H1 (cell line): ENCODE measurements at regions not wholly inside any gene's neighbourhood (a gene's known extent, or its start where the extent isn't known, plus 50 kb on each side); places are given as distances from the start of the nearest gene placed in this dataset.

Source experiments
- CTCF ChIA-PET: fragments of 300-600 bp; sonication (Branson Sonifier 250); formaldehyde crosslinking; loops from one replicate; lab custom pipeline; 2021; ENCODE audit not compliant: partially characterized antibody; lab: Charles Lee
- POLR2A ChIA-PET: fragments of 300-600 bp; sonication (Branson Sonifier 250); formaldehyde crosslinking; loops from one replicate; lab custom pipeline; 2021; ENCODE audit warnings: inconsistent platforms; ENCODE audit not compliant: partially characterized antibody; lab: Charles Lee
- DNase-seq, 2 experiments: peaks; one replicate each; pipeline versions ENCODE4 v3.0.0 to v3.0.0-alpha.2; 2010 to 2022; ENCODE audit warnings: low spot score in 2 of 2, low read depth in 1 of 2, mixed read lengths in 1 of 2
- FAIRE-seq: peaks from 2 replicates; lab custom pipeline; 2011; peaks lifted over from hg19 to GRCh38; lab: Jason Lieb, UNC
- H2AFZ ChIP-seq: 2 replicates; pipeline ENCODE4 v1.8.1; 2012; ENCODE audit warnings: low read length, inconsistent platforms
- H2AK5ac ChIP-seq: 2 replicates; pipeline ENCODE4 v1.6.1; 2013; ENCODE audit warnings: low read depth, low read length
- H2BK120ac ChIP-seq: replicated peaks from 2 replicates; pipeline ENCODE3; 2013; ENCODE audit warnings: low read depth, low read length, inconsistent platforms
- H2BK12ac ChIP-seq: 2 replicates; pipeline ENCODE4 v1.6.1; 2013; ENCODE audit warnings: low read depth, low read length
- H2BK15ac ChIP-seq: 2 replicates; pipeline ENCODE4 v1.6.1; 2013; ENCODE audit warnings: low read length
- H2BK20ac ChIP-seq: 2 replicates; pipeline ENCODE4 v1.6.1; 2013; ENCODE audit warnings: low read length
- H2BK5ac ChIP-seq: 2 replicates; pipeline ENCODE4 v1.6.1; 2013; ENCODE audit warnings: low read depth, low read length
- H3K14ac ChIP-seq: 2 replicates; pipeline ENCODE4 v1.6.1; 2013; ENCODE audit warnings: inconsistent platforms; ENCODE audit not compliant: insufficient read length
- H3K18ac ChIP-seq: 2 replicates; pipeline ENCODE4 v1.6.1; 2013; ENCODE audit warnings: low read length; ENCODE audit errors: extremely low read depth
- H3K23ac ChIP-seq: 2 replicates; pipeline ENCODE4 v1.6.1; 2013; ENCODE audit warnings: inconsistent platforms; ENCODE audit not compliant: insufficient read length
- H3K23me2 ChIP-seq: 2 replicates; pipeline ENCODE4 v1.6.1; 2013; ENCODE audit warnings: low read depth, low read length
- H3K27ac ChIP-seq: 2 replicates; pipeline ENCODE4 v1.6.1; 2011; ENCODE audit warnings: low read depth, low read length, inconsistent platforms
- H3K27me3 ChIP-seq, 4 experiments: replicated peaks in 1 of 4; 1 replicate in 1 of 4; 2 replicates in 3 of 4; pipeline versions ENCODE4 v1.6.1 to v1.8.1; 2011 to 2013; ENCODE audit warnings: low read length in 3 of 4, mild to moderate bottlenecking in 3 of 4, inconsistent platforms in 2 of 4, mixed read lengths in 2 of 4, moderate library complexity in 1 of 4; ENCODE audit not compliant: control insufficient read depth in 3 of 4, insufficient read depth in 3 of 4; ENCODE audit errors: extremely low read depth in 1 of 4
- H3K36me3 ChIP-seq, 4 experiments: 2 replicates each; pipeline versions ENCODE4 v1.6.1 to v1.8.1; 2011 to 2013; ENCODE audit warnings: mild to moderate bottlenecking in 4 of 4, low read length in 3 of 4, moderate library complexity in 2 of 4, control low read depth in 1 of 4, inconsistent platforms in 1 of 4; ENCODE audit not compliant: insufficient read depth in 4 of 4, control insufficient read depth in 2 of 4
- H3K4ac ChIP-seq: replicated peaks from 2 replicates; pipeline ENCODE3; 2013; ENCODE audit warnings: low read length, low read depth, mixed read lengths, inconsistent platforms; ENCODE audit not compliant: insufficient read length
- H3K4me1 ChIP-seq, 4 experiments: replicated peaks in 1 of 4; 1 replicate in 1 of 4; 2 replicates in 3 of 4; pipeline versions ENCODE4 v1.6.1 to v1.8.1; 2011 to 2013; ENCODE audit warnings: low read length in 3 of 4, inconsistent platforms in 2 of 4, mixed read lengths in 1 of 4; ENCODE audit not compliant: insufficient read depth in 4 of 4, control insufficient read depth in 3 of 4
- H3K4me2 ChIP-seq, 2 experiments: 2 replicates each; pipeline versions ENCODE4 v1.6.1 to v1.8.1; 2011 to 2013; ENCODE audit warnings: low read depth in 2 of 2, low read length in 2 of 2, control low read depth in 1 of 2, inconsistent platforms in 1 of 2, mild to moderate bottlenecking in 1 of 2; ENCODE audit not compliant: insufficient read depth in 1 of 2
- H3K4me3 ChIP-seq, 4 experiments: fragments of 200-600, 300-600 bp in 1 of 4; sonication (generic), shearing (Covaris generic), sonication (Bioruptor Twin) in 1 of 4; 2 replicates each; pipeline versions ENCODE4 v1.5.1 to v1.8.1; 2011 to 2016; ENCODE audit warnings: low read length in 4 of 4, low read depth in 3 of 4, control low read depth in 2 of 4, inconsistent platforms in 2 of 4, mild to moderate bottlenecking in 2 of 4, mixed read lengths in 1 of 4, moderate library complexity in 1 of 4; ENCODE audit not compliant: insufficient read depth in 2 of 4; ENCODE audit errors: extremely low read depth in 1 of 4
- H3K56ac ChIP-seq: replicated peaks from 2 replicates; pipeline ENCODE3; 2013; ENCODE audit warnings: low read depth, mild to moderate bottlenecking, mixed read lengths, low read length, inconsistent platforms; ENCODE audit not compliant: insufficient read length
- H3K79me1 ChIP-seq: 2 replicates; pipeline ENCODE4 v1.6.1; 2013; ENCODE audit warnings: low read depth, low read length, control low read depth
- H3K79me2 ChIP-seq, 2 experiments: 2 replicates each; pipeline versions ENCODE4 v1.6.1 to v1.8.1; 2012 to 2013; ENCODE audit warnings: low read length in 2 of 2, mild to moderate bottlenecking in 2 of 2, inconsistent platforms in 1 of 2; ENCODE audit not compliant: insufficient read depth in 2 of 2, control insufficient read depth in 1 of 2
- H3K9ac ChIP-seq, 4 experiments: replicated peaks in 1 of 4; 1 replicate in 1 of 4; 2 replicates in 3 of 4; pipeline versions ENCODE4 v1.6.1 to v1.8.1; 2011 to 2013; ENCODE audit warnings: low read depth in 3 of 4, low read length in 3 of 4, control low read depth in 2 of 4, mild to moderate bottlenecking in 2 of 4, moderate library complexity in 2 of 4, inconsistent platforms in 1 of 4; ENCODE audit errors: extremely low read depth in 1 of 4
- H3K9me3 ChIP-seq, 2 experiments: 2 replicates each; pipeline versions ENCODE4 v1.6.1 to v1.8.1; 2012 to 2013; ENCODE audit warnings: mild to moderate bottlenecking in 2 of 2, moderate library complexity in 2 of 2, control low read depth in 1 of 2, inconsistent platforms in 1 of 2, low read depth in 1 of 2, low read length in 1 of 2, mixed read lengths in 1 of 2; ENCODE audit not compliant: insufficient read depth in 2 of 2
- H4K20me1 ChIP-seq, 2 experiments: replicated peaks in 1 of 2; 2 replicates each; pipeline versions ENCODE3 to v1.8.1; 2011 to 2013; ENCODE audit warnings: inconsistent platforms in 2 of 2, low read length in 2 of 2, mild to moderate bottlenecking in 1 of 2; ENCODE audit not compliant: insufficient read depth in 2 of 2, control insufficient read depth in 1 of 2
- H4K5ac ChIP-seq: 2 replicates; pipeline ENCODE4 v1.6.1; 2013; ENCODE audit warnings: low read length, low read depth, mixed read lengths, inconsistent platforms; ENCODE audit not compliant: insufficient read length
- H4K8ac ChIP-seq: 2 replicates; pipeline ENCODE4 v1.8.0; 2013; ENCODE audit warnings: mild to moderate bottlenecking, moderate library complexity, low read length, inconsistent platforms; ENCODE audit not compliant: insufficient read depth; ENCODE audit errors: extremely low read depth
- H4K91ac ChIP-seq: replicated peaks from 2 replicates; pipeline ENCODE3; 2013; ENCODE audit warnings: low read length, mixed read lengths, inconsistent platforms; ENCODE audit not compliant: insufficient read length
- CTBP2 ChIP-seq: IDR thresholded peaks from 2 replicates; pipeline ENCODE4 v1.7.0; 2011; ENCODE audit warnings: borderline replicate concordance, mild to moderate bottlenecking, moderate library complexity, mixed read lengths, low read length; ENCODE audit not compliant: insufficient read depth, insufficient read length
- EGR1 ChIP-seq: IDR thresholded peaks from 2 replicates; pipeline ENCODE4 v1.6.1; 2011; ENCODE audit warnings: low read depth, low read length, borderline replicate concordance
- EZH2 ChIP-seq: fragments of 200-600 bp; sonication (generic); IDR thresholded peaks from 2 replicates; pipeline ENCODE4 v1.7.1; 2012; ENCODE audit warnings: low read depth, mild to moderate bottlenecking, moderate library complexity, low read length, inconsistent platforms; ENCODE audit not compliant: severe bottlenecking
- KDM4A ChIP-seq: IDR thresholded peaks from one replicate; pipeline ENCODE4 v1.7.1; 2012; ENCODE audit warnings: low read depth, mild to moderate bottlenecking, moderate library complexity, low read length, inconsistent platforms; ENCODE audit not compliant: severe bottlenecking
- MAX ChIP-seq: IDR thresholded peaks from 2 replicates; pipeline ENCODE4 v1.6.1; 2012; ENCODE audit warnings: inconsistent platforms
- NRF1 ChIP-seq: IDR thresholded peaks from 2 replicates; pipeline ENCODE4 v1.6.1; 2011; ENCODE audit warnings: mild to moderate bottlenecking, low read depth, low read length, improper control_type of control experiment
- RAD21 ChIP-seq, 2 experiments: IDR thresholded peaks in 1 of 2; conservative IDR thresholded peaks in 1 of 2; 2 replicates each; pipeline ENCODE4 v1.6.1; 2011; ENCODE audit warnings: low read depth in 2 of 2, low read length in 2 of 2, improper control_type of control experiment in 1 of 2, inconsistent platforms in 1 of 2, mild to moderate bottlenecking in 1 of 2, moderate library complexity in 1 of 2
- SIRT6 ChIP-seq: IDR thresholded peaks from one replicate; pipeline ENCODE4 v1.7.1; 2012; ENCODE audit warnings: low read length, inconsistent platforms
- SP4 ChIP-seq: IDR thresholded peaks from 2 replicates; pipeline ENCODE4 v1.6.1; 2012; ENCODE audit warnings: low read length, inconsistent platforms
- YY1 ChIP-seq: IDR thresholded peaks from 2 replicates; pipeline ENCODE4 v1.6.1; 2011; ENCODE audit warnings: low read depth, mild to moderate bottlenecking, low read length
- ZNF274 ChIP-seq: IDR thresholded peaks from 2 replicates; pipeline ENCODE4 v1.7.0; 2012; ENCODE audit warnings: low read length, borderline replicate concordance; ENCODE audit errors: extremely low read depth
- WGBS, 2 experiments: shearing (Covaris generic) in 1 of 2; methylation state at CpG; one replicate each; pipeline versions ENCODE4 v1.1.6 to v1.1.7; 2013 to 2015; ENCODE audit warnings: low lambda C conversion rate in 2 of 2, mixed read lengths in 2 of 2, inconsistent platforms in 1 of 2, low coverage in 1 of 2, missing lambda C conversion rate in 1 of 2; ENCODE audit not compliant: insufficient replicate concordance in 2 of 2, insufficient coverage in 1 of 2, insufficient read length in 1 of 2; ENCODE audit errors: extremely low coverage in 1 of 2, missing lambda C conversion rate in 1 of 2; 5-methylcytosine and 5-hydroxymethylcytosine counted together
- TF ChIP-seq, protein P1 (sequence below), 3 experiments: IDR thresholded peaks; 1 replicate in 2 of 3; 2 replicates in 1 of 3; pipeline versions ENCODE4 v1.5.1 to v1.6.1; 2011; ENCODE audit warnings: low read length in 3 of 3, mild to moderate bottlenecking in 3 of 3, inconsistent platforms in 2 of 3, low read depth in 1 of 3, moderate library complexity in 1 of 3; ENCODE audit not compliant: insufficient read depth in 1 of 3; ENCODE audit errors: control extremely low read depth in 1 of 3

- Histone ChIP-seq H4K8ac (no peak overlapping the region), H4K91ac (no peak overlapping the region), H2AK5ac (no peak overlapping the region), H2BK15ac (no peak overlapping the region), H4K5ac (no peak overlapping the region), H3K4me2 (no peak overlapping the region), H2BK20ac (no peak overlapping the region), H3K27ac (no peak overlapping the region), H3K4me1 (no peaks in the 10 kb centered on the region), H3K79me1 (no peaks in the 10 kb centered on the region), H3K14ac (no peak overlapping the region), H3K18ac (no peak overlapping the region), H3K23me2 (no peaks in the 10 kb centered on the region), H3K4ac (no peak overlapping the region), H4K20me1 (no peaks in the 10 kb centered on the region), H2BK5ac (no peak overlapping the region), H2BK12ac (no peak overlapping the region), H3K56ac (no peak overlapping the region), H3K4me3 (no peak overlapping the region), H3K36me3 (no peaks in the 10 kb centered on the region), H3K79me2 (no peaks in the 10 kb centered on the region), H3K9ac (no peak overlapping the region), H2BK120ac (no peak overlapping the region), H3K23ac (no peak overlapping the region), H3K27me3 (no peaks in the 10 kb centered on the region), H2AFZ (no peak overlapping the region), H3K9me3 (no peaks in the 10 kb centered on the region)
- FAIRE-seq = no peak
- DNase-seq = no peak
- CTCF ChIA-PET = no interaction called here
- POLR2A ChIA-PET = no interaction called here
- 86% methylated on average over 4 of the region's 4 CpGs; no CpG with 5 or more reads in 1 of the 2 experiments for WGBS, 2 experiments
- TF ChIP-seq EZH2 (no peak), SP4 (no peak), EGR1 (no peak), YY1 (no peak), KDM4A (no peak), SIRT6 (no peak), CTBP2 (no peak), MAX (no peak), ZNF274 (no peak), RAD21 (IDR thresholded peaks at IDR 0.05 in 1 of 2, conservative IDR thresholded peaks at IDR 0.05 in 1 of 2; ENCODE audit: low read depth in 2 of 2, low read length in 2 of 2) (no peak), NRF1 (no peak)
- TF ChIP-seq, protein P1, sequence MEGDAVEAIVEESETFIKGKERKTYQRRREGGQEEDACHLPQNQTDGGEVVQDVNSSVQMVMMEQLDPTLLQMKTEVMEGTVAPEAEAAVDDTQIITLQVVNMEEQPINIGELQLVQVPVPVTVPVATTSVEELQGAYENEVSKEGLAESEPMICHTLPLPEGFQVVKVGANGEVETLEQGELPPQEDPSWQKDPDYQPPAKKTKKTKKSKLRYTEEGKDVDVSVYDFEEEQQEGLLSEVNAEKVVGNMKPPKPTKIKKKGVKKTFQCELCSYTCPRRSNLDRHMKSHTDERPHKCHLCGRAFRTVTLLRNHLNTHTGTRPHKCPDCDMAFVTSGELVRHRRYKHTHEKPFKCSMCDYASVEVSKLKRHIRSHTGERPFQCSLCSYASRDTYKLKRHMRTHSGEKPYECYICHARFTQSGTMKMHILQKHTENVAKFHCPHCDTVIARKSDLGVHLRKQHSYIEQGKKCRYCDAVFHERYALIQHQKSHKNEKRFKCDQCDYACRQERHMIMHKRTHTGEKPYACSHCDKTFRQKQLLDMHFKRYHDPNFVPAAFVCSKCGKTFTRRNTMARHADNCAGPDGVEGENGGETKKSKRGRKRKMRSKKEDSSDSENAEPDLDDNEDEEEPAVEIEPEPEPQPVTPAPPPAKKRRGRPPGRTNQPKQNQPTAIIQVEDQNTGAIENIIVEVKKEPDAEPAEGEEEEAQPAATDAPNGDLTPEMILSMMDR (IDR thresholded peaks at IDR 0.05; ENCODE audit: control extremely low read depth in 1 of 3, insufficient read depth in 1 of 3, low read depth in 1 of 3, low read length in 3 of 3) = no peak
Observed at GRCh38 chr3:191131305-191131704, 67.7 kb upstream of the OSTN start.
